WERI-Rb-1 (cell line): ENCODE measurements at regions not wholly inside any gene's neighbourhood (a gene's known extent, or its start where the extent isn't known, plus 50 kb on each side); places are given as distances from the start of the nearest gene placed in this dataset.
"Not testable (repeated sequence)": the region's sequence is repeated elsewhere in the genome, so short reads cannot be mapped to it uniquely, and the experiment has no call there.

Source experiments
- DNase-seq: peaks from one replicate; pipeline ENCODE4 v3.0.0-alpha.2; 2020
- H3K27ac ChIP-seq: fragments of 250-450 bp; sonication (Bioruptor Pico); 2 replicates; pipeline ENCODE4 v1.5.1; 2020; ENCODE audit warnings: mild to moderate bottlenecking, moderate library complexity
- H3K27me3 ChIP-seq: fragments of 250-450 bp; sonication (Bioruptor Pico); 2 replicates; pipeline ENCODE4 v1.5.1; 2021; ENCODE audit warnings: mild to moderate bottlenecking, low read depth, moderate library complexity; ENCODE audit not compliant: insufficient read depth, severe bottlenecking
- H3K36me3 ChIP-seq: fragments of 250-450 bp; sonication (Bioruptor Pico); 2 replicates; pipeline ENCODE4 v1.5.1; 2020; ENCODE audit warnings: mild to moderate bottlenecking, moderate library complexity
- H3K4me3 ChIP-seq: 2 replicates; pipeline ENCODE4 v1.5.1; 2011; ENCODE audit warnings: low read depth, mild to moderate bottlenecking, control low read depth, low read length
- H3K9me3 ChIP-seq: fragments of 250-450 bp; sonication (Bioruptor Pico); 2 replicates; pipeline ENCODE4 v1.5.1; 2021; ENCODE audit warnings: mild to moderate bottlenecking, moderate library complexity; ENCODE audit not compliant: severe bottlenecking
- CTCF ChIP-seq: IDR thresholded peaks from 2 replicates; pipeline ENCODE4 v1.5.1; 2011; ENCODE audit warnings: low read depth, mild to moderate bottlenecking, control low read depth, inconsistent platforms, low read length

DNA sequence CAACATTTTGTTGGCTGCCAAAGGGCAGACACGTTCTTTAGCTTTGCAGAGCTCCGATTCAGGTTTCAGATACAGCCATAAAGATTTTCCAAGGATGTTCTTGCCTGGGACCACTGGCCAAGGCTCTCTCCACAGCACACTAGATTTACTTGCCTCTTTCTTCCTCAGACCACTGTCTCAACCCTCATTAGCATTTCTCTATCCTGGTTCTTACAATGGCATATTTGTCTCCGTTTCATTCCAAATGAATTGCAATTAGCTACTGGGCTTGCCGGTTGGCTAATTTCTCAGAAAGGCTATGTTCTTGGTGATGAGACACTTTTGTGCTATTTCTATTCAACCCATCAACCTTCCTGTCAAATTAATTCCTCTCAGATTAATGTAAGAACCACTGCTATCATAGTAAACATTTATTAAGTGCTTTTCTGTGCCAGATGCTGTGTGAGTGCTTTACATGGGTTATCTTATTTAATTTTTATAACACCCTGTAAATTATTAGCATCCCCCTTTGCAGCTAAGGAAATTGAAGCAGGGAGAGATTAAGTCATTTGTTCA is 118.4 kb upstream of the NR3C1 start:
- no peaks in the 10 kb centered on the region for H3K36me3 ChIP-seq
- no peak for DNase-seq
- H3K4me3 ChIP-seq: no peak overlapping the region
- H3K9me3 ChIP-seq: no peaks in the 10 kb centered on the region
- TF ChIP-seq CTCF: no peak
- no peaks in the 10 kb centered on the region for H3K27me3 ChIP-seq
- H3K27ac ChIP-seq: no peak overlapping the region

GRCh38 chr5:143521141-143521540 is 117.7 kb upstream of the NR3C1 start:
- TF ChIP-seq CTCF: no peak
- H3K4me3 ChIP-seq: no peak overlapping the region
- H3K27ac ChIP-seq: no peak overlapping the region
- H3K9me3 ChIP-seq: no peaks in the 10 kb centered on the region
- H3K27me3 ChIP-seq: no peaks in the 10 kb centered on the region
- H3K36me3 ChIP-seq: no peaks in the 10 kb centered on the region
- DNase-seq: no peak

DNA sequence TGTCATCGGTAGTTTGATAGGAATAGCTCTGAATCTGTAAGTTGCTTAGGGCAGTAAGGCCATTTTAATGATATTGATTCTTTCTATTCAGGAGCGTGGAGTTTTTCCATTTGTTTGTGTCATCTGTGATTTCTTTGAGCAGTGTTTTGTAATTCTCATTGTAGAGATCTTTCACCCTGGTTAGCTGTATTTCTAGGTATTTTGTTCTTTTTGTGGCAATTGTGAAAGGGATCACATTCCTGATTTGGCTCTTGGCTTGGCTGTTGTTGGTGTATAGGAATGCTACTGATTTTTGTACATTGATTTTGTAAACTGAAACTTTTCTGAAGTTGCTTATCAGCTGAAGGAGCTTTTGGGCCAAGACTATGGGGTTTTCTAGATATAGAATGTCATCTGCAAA is 115.7 kb upstream of the NR3C1 start:
- not testable (repeated sequence) for DNase-seq, H3K27ac ChIP-seq, H3K27me3 ChIP-seq, H3K4me3 ChIP-seq, H3K9me3 ChIP-seq, H3K36me3 ChIP-seq

DNA sequence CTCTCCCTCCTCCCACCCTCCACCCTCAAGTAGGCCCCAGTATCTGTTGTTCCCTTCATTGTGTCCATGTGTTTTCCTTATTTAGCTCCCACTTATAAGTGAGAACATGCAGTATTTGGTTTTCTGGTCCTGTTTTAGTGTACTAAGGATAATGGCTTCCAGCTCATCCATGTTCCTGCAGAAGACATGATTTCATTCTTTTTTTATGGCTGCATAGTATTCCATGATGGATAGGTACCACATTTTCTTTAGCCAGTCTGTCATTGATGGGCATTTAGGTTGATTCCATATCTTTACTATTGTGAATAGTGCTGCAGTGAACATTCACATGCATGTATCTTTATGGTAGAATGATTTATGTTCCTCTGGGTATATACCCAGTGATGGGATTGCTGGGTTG is 114.3 kb upstream of the NR3C1 start:
- H3K27ac ChIP-seq, H3K27me3 ChIP-seq, DNase-seq, H3K9me3 ChIP-seq, H3K36me3 ChIP-seq, H3K4me3 ChIP-seq: not testable (repeated sequence)

GRCh38 chr5:143516249-143516648 is 112.8 kb upstream of the NR3C1 start:
- no peak overlapping the region for H3K4me3 ChIP-seq
- no peak for TF ChIP-seq CTCF
- H3K27me3 ChIP-seq: no peaks in the 10 kb centered on the region
- no peak for DNase-seq
- H3K9me3 ChIP-seq: no peaks in the 10 kb centered on the region
- H3K36me3 ChIP-seq: no peaks in the 10 kb centered on the region
- H3K27ac ChIP-seq: no peak overlapping the region

DNA sequence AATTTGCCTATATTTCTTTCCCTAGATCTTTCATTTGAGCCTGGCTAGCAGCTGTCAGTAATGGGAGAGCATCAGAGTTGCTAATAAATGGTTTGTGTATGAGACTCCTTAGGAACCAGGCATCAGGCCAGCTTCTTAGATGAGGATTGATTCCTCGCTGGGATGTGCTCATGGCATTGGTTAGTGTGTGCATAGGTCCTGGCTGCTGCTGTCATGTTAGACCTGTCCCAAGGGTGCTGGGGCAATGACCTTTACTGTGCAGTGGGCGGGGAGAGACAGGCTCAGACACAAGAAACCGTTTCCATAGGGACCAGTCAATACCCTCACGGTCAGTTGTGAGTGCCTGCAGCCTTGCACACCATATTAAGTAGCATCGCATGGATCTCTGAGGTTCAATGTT is 112.3 kb upstream of the NR3C1 start:
- Histone ChIP-seq H3K36me3 (no peaks in the 10 kb centered on the region), H3K27me3 (no peaks in the 10 kb centered on the region), H3K9me3 (no peaks in the 10 kb centered on the region), H3K4me3 (no peak overlapping the region), H3K27ac (no peak overlapping the region)
- no peak for DNase-seq
- TF ChIP-seq CTCF: no peak

DNA sequence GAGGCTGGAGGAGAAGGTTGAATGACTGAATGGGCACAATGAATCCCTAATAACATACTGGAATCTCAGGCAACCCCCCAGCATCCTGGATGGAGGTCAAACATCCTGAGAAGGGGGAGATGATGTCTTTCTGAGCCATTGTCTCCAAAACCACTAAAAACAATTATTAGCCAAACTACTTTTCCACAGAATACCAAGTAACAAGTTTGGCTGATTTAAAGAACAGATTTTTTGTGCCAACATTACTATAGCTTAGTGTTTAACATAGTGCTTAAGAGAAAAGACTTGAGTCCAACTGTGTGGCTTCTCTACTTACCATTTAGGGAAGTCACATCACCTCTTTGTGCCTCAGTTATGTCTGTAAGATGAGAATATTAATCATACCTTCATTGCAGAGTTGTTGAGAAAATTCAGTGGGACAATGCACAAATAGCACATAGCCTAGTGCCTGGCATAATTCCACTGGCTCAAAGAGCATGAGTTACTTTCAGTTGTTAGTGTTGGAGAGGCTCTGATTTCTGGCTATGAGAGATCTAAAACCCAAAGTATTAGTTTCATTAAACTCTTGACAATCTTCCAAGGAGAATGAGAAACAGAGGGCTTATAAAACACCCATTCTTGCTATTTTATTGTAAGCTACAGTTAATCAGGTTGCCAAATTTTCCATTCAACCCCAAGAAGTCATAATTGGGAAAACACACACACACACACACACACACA is 111.3 kb upstream of the NR3C1 start:
- Histone ChIP-seq H3K9me3 (no peaks in the 10 kb centered on the region), H3K36me3 (no peaks in the 10 kb centered on the region), H3K27ac (no peak overlapping the region), H3K27me3 (no peaks in the 10 kb centered on the region), H3K4me3 (no peak overlapping the region)
- TF ChIP-seq CTCF: no peak
- no peak for DNase-seq
